KMS-11 (cell line): ENCODE measurements at regions not wholly inside any gene's neighbourhood (a gene's known extent, or its start where the extent isn't known, plus 50 kb on each side); places are given as distances from the start of the nearest gene placed in this dataset.

Experiments
- H2AFZ ChIP-seq: fragments of 200-600 bp; sonication (generic); 2 replicates; pipeline ENCODE4 v1.6.1; 2016; ENCODE audit warnings: antibody characterized with exemption, mixed run types, low read depth
- H3K27ac ChIP-seq: fragments of 200-600 bp; sonication (generic); 2 replicates; pipeline ENCODE4 v1.6.1; 2016; ENCODE audit warnings: mild to moderate bottlenecking, mixed run types
- H3K27me3 ChIP-seq: fragments of 200-600 bp; sonication (generic); 2 replicates; pipeline ENCODE4 v1.6.1; 2017; ENCODE audit warnings: mild to moderate bottlenecking, low read depth, mixed run types, moderate library complexity; ENCODE audit not compliant: insufficient read depth
- H3K36me3 ChIP-seq: fragments of 200-600 bp; sonication (generic); 2 replicates; pipeline ENCODE4 v1.6.1; 2017; ENCODE audit warnings: mild to moderate bottlenecking, mixed run types; ENCODE audit not compliant: insufficient read depth
- H3K4me1 ChIP-seq: fragments of 200-600 bp; sonication (generic); 2 replicates; pipeline ENCODE4 v1.6.1; 2016; ENCODE audit warnings: mild to moderate bottlenecking, low read depth, mixed run types; ENCODE audit not compliant: poor library complexity, severe bottlenecking
- H3K4me2 ChIP-seq: fragments of 200-600 bp; sonication (generic); 2 replicates; pipeline ENCODE4 v1.7.0; 2016; ENCODE audit warnings: mild to moderate bottlenecking, mixed run types
- H3K4me3 ChIP-seq: fragments of 200-600 bp; sonication (generic); IDR thresholded peaks from 2 replicates; pipeline ENCODE4 v1.6.1; 2017; ENCODE audit warnings: low read depth, low read length, mixed read lengths; ENCODE audit not compliant: insufficient read depth
- H3K79me2 ChIP-seq: fragments of 200-600 bp; sonication (generic); 2 replicates; pipeline ENCODE4 v1.6.1; 2016; ENCODE audit warnings: low read depth, mixed run types; ENCODE audit not compliant: insufficient read depth
- H3K9ac ChIP-seq: fragments of 200-600 bp; sonication (generic); 2 replicates; pipeline ENCODE4 v1.6.1; 2016; ENCODE audit warnings: mild to moderate bottlenecking, mixed run types
- H4K20me1 ChIP-seq: fragments of 200-600 bp; sonication (generic); 2 replicates; pipeline ENCODE4 v1.6.1; 2016; ENCODE audit warnings: mild to moderate bottlenecking, mixed run types; ENCODE audit not compliant: insufficient read depth
- TF ChIP-seq, protein P1 (sequence below): fragments of 200-600 bp; sonication (generic); conservative IDR thresholded peaks from 2 replicates; pipeline ENCODE4 v1.6.1; 2017; ENCODE audit warnings: low read depth, mild to moderate bottlenecking, antibody characterized with exemption, low read length, moderate library complexity, mixed read lengths

DNA sequence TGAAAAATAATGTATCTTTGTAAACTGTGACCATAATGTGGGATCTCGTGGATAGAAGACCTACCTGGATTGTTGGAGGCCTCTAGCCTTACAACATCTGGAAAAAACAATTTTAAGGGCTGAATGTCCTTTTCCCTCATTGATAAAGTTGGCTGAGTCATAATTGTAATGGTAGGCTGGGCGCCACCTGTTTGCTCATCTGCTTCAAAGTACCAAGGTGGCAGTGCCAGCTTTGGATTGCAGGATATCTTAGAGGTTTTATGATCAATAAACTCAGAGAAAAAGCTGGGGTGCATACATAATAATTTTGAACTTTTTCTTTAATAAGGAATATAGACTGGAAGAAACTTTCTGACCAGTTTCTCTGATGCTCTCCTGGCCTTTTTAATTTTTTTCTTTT, 653.4 kb downstream of the MMUT start:
- H3K36me3 ChIP-seq, result no peaks in the 10 kb centered on the region
- no peak overlapping the region for H3K27ac ChIP-seq
- no peaks in the 10 kb centered on the region for H3K4me1 ChIP-seq
- no peak overlapping the region for H2AFZ ChIP-seq
- H3K4me2 ChIP-seq, result no peak overlapping the region
- H4K20me1 ChIP-seq, result no peaks in the 10 kb centered on the region
- no peaks in the 10 kb centered on the region for H3K27me3 ChIP-seq
- no peaks in the 10 kb centered on the region for H3K79me2 ChIP-seq
- TF ChIP-seq, protein P1, sequence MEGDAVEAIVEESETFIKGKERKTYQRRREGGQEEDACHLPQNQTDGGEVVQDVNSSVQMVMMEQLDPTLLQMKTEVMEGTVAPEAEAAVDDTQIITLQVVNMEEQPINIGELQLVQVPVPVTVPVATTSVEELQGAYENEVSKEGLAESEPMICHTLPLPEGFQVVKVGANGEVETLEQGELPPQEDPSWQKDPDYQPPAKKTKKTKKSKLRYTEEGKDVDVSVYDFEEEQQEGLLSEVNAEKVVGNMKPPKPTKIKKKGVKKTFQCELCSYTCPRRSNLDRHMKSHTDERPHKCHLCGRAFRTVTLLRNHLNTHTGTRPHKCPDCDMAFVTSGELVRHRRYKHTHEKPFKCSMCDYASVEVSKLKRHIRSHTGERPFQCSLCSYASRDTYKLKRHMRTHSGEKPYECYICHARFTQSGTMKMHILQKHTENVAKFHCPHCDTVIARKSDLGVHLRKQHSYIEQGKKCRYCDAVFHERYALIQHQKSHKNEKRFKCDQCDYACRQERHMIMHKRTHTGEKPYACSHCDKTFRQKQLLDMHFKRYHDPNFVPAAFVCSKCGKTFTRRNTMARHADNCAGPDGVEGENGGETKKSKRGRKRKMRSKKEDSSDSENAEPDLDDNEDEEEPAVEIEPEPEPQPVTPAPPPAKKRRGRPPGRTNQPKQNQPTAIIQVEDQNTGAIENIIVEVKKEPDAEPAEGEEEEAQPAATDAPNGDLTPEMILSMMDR, result no peak
- H3K9ac ChIP-seq, result no peak overlapping the region
- H3K4me3 ChIP-seq, result no peak overlapping the region

DNA sequence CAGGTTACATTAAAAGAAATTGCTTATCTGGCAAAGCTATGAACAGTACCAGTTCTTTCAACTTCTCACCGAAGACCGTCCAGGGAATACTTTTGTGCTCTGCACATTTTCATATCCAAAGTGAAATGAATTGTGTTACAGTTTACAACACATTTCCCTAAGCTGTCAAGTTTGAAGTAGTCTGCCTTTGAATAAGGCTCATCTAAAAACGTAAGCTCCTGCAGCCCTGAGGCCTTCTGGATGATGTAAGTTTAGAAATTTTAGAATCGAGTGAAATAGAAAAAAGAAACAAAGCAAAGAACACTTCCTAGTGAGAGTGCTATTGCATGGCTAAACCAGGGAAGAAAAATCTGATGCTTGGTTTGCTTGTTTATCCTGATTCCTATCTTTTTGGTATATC, 653.8 kb downstream of the MMUT start:
- Histone ChIP-seq H3K27me3 (no peaks in the 10 kb centered on the region), H3K9ac (no peak overlapping the region), H2AFZ (no peak overlapping the region), H3K4me1 (no peaks in the 10 kb centered on the region), H4K20me1 (no peaks in the 10 kb centered on the region), H3K27ac (no peak overlapping the region), H3K4me3 (no peak overlapping the region), H3K4me2 (no peak overlapping the region), H3K36me3 (no peaks in the 10 kb centered on the region), H3K79me2 (no peaks in the 10 kb centered on the region)
- TF ChIP-seq, protein P1, result no peak

DNA sequence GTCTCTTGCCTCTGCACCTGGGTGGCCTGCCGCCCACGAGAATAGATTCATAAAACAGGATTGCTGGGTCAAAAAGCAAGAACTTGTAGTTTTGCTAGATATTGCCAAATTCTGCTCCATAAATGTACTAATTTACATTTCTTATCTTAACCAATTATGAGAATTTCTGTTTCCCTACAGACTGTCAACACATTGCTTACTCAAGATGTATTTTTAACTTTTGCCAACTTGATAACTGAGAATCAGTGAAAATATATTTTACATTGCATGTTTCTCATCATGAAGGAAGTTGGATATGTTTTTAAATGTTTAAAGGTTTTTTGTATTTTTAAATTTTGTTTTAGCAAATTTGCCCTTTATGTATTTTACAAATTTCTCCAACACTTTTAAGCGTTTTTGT, 664.8 kb downstream of the MMUT start:
- no peaks in the 10 kb centered on the region for H3K4me1 ChIP-seq
- H2AFZ ChIP-seq, result no peak overlapping the region
- no peak overlapping the region for H3K4me3 ChIP-seq
- H3K79me2 ChIP-seq, result no peaks in the 10 kb centered on the region
- no peak overlapping the region for H3K4me2 ChIP-seq
- H3K36me3 ChIP-seq, result no peaks in the 10 kb centered on the region
- H3K9ac ChIP-seq, result no peak overlapping the region
- no peak overlapping the region for H3K27ac ChIP-seq
- H3K27me3 ChIP-seq, result no peaks in the 10 kb centered on the region
- H4K20me1 ChIP-seq, result no peaks in the 10 kb centered on the region
- TF ChIP-seq, protein P1, result no peak

DNA sequence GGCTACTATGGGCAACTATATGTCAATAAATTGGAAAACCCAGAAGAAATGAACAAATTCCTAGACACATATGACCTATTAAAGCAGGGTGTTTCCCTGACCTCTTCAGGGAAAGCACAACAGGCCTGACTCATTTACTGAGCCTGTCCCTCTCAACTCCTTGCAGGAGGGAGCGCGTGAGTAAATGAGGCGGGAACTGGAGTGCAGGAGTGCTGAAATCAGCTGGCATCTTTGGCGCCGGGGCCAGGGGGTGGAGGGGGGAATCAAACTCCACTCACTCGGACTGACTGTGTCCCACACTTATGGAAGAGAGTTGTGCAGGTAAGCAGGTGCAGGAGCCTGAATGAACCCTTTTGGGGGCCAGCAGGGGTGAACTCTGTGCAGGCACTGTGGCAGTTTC, 671.2 kb upstream of the PTCHD4 start:
- H4K20me1 ChIP-seq, result no peaks in the 10 kb centered on the region

More for the DNA sequence above, 671.2 kb upstream of the PTCHD4 start:
- Histone ChIP-seq H3K27ac (no peak overlapping the region), H3K79me2 (no peaks in the 10 kb centered on the region), H3K4me1 (no peaks in the 10 kb centered on the region), H3K4me2 (no peak overlapping the region), H2AFZ (no peak overlapping the region), H3K36me3 (no peaks in the 10 kb centered on the region), H3K4me3 (no peak overlapping the region), H3K9ac (no peak overlapping the region), H3K27me3 (no peaks in the 10 kb centered on the region)
- TF ChIP-seq, protein P1, result no peak
